GM12878 (cell line): ENCODE measurements at regions not wholly inside any gene's neighbourhood (a gene's known extent, or its start where the extent isn't known, plus 50 kb on each side); places are given as distances from the start of the nearest gene placed in this dataset.

ENCODE experiments used
- ATAC-seq: fragments of 200-7000 bp; cut with Tn5 transposase; 3 replicates; pipeline ENCODE4 v1.9.1; 2020; ENCODE audit warnings: mild to moderate bottlenecking, moderate library complexity
- BruUV-seq: library from RNA; stranded (reverse); fragments of 400-500 nt; replicated peaks from 2 replicates; lab custom pipeline; 2021; lab: Mats Ljungman, UMichigan
- CTCF ChIA-PET: fragments of 300-600 bp; sonication (Branson Sonifier 250); formaldehyde crosslinking; extraction: SDS; loops from one replicate; lab custom pipeline; 2021; ENCODE audit warnings: inconsistent platforms; lab: Yijun Ruan, JAX
- POLR2A ChIA-PET: fragments of 350-600 bp; formaldehyde crosslinking; extraction: SDS; loops from one replicate; lab custom pipeline; 2021; ENCODE audit warnings: inconsistent platforms; lab: Charles Lee
- RAD21 ChIA-PET: fragments of 300-600 bp; sonication (Branson Sonifier 250); formaldehyde crosslinking; loops from one replicate; lab custom pipeline; 2023; ENCODE audit warnings: antibody characterized with exemption; ENCODE audit not compliant: unreplicated experiment; lab: Charles Lee
- SMC1A ChIA-PET: fragments of 300-600 bp; sonication (Branson Sonifier 250); formaldehyde crosslinking; loops from one replicate; lab custom pipeline; 2023; ENCODE audit not compliant: unreplicated experiment, uncharacterized antibody; lab: Charles Lee
- DNase-seq: peaks from one replicate; pipeline ENCODE4 v3.0.0-alpha.2; 2011; ENCODE audit warnings: low read depth, low spot score
- FAIRE-seq: peaks from 3 replicates; lab custom pipeline; 2011; peaks lifted over from hg19 to GRCh38; lab: Jason Lieb, UNC
- H2AFZ ChIP-seq: 2 replicates; pipeline ENCODE4 v1.6.0; 2011; ENCODE audit warnings: low read depth, low read length, control low read depth; ENCODE audit not compliant: control insufficient read depth
- H3K27ac ChIP-seq: 2 replicates; pipeline ENCODE4 v1.5.1; 2011; ENCODE audit warnings: control low read depth; ENCODE audit not compliant: control insufficient read depth, insufficient read depth
- H3K27me3 ChIP-seq, 2 experiments: replicated peaks in 1 of 2; 2 replicates each; pipeline versions ENCODE4 v1.6.0 to v1.6.1; 2011; ENCODE audit warnings: low read length in 1 of 2; ENCODE audit not compliant: control insufficient read depth in 2 of 2, insufficient read depth in 2 of 2
- H3K36me3 ChIP-seq, 2 experiments: 2 replicates each; pipeline ENCODE4 v1.5.1; 2011; ENCODE audit warnings: low read length in 1 of 2; ENCODE audit not compliant: control insufficient read depth in 2 of 2, insufficient read depth in 2 of 2
- H3K4me1 ChIP-seq: 2 replicates; pipeline ENCODE4 v1.6.1; 2011; ENCODE audit warnings: mild to moderate bottlenecking, low read length, moderate library complexity, mixed read lengths; ENCODE audit not compliant: control insufficient read depth, insufficient read depth
- H3K4me2 ChIP-seq: 2 replicates; pipeline ENCODE4 v1.6.0; 2011; ENCODE audit warnings: control low read depth; ENCODE audit not compliant: control insufficient read depth, insufficient read depth
- H3K4me3 ChIP-seq: fragments of 200-600 bp; sonication (generic); 2 replicates; pipeline ENCODE4 v1.5.1; 2016
- H3K79me2 ChIP-seq: 2 replicates; pipeline ENCODE4 v1.6.0; 2011; ENCODE audit warnings: low read length; ENCODE audit not compliant: control insufficient read depth, insufficient read depth
- H3K9ac ChIP-seq: 2 replicates; pipeline ENCODE4 v1.8.0; 2011; ENCODE audit warnings: low read length, control low read depth, mixed read lengths; ENCODE audit not compliant: control insufficient read depth, insufficient read depth
- H3K9me3 ChIP-seq: replicated peaks from 3 replicates; pipeline ENCODE4 v1.5.1; 2011; ENCODE audit warnings: mild to moderate bottlenecking, low read length; ENCODE audit not compliant: control insufficient read depth, insufficient read depth
- H4K20me1 ChIP-seq: 2 replicates; pipeline ENCODE4 v1.6.0; 2011; ENCODE audit not compliant: control insufficient read depth, insufficient read depth
- CBX3 ChIP-seq: fragments of 200-600 bp; sonication (generic); IDR thresholded peaks from 2 replicates; pipeline ENCODE4 v1.6.1; 2016; ENCODE audit warnings: low read depth, borderline replicate concordance
- MEF2A ChIP-seq: IDR thresholded peaks from 2 replicates; pipeline ENCODE4 v1.6.1; 2011; ENCODE audit warnings: low read depth, mild to moderate bottlenecking, low read length, moderate library complexity; ENCODE audit not compliant: insufficient read depth
- MEF2B ChIP-seq: fragments of 450-650 bp; IDR thresholded peaks from 2 replicates; pipeline ENCODE4 v1.6.1; 2018; ENCODE audit warnings: mild to moderate bottlenecking, moderate library complexity; ENCODE audit not compliant: partially characterized antibody, poor library complexity, severe bottlenecking
- NBN ChIP-seq: fragments of 450-650 bp; IDR thresholded peaks from 2 replicates; pipeline ENCODE4 v1.6.1; 2016
- POLR2A ChIP-seq: IDR thresholded peaks from 2 replicates; pipeline ENCODE4 v1.6.1; 2011; ENCODE audit warnings: low read depth, mild to moderate bottlenecking, low read length
- RBBP5 ChIP-seq: fragments of 200-600 bp; sonication (generic); conservative IDR thresholded peaks from 2 replicates; pipeline ENCODE4 v1.6.1; 2016
- ZNF217 ChIP-seq: fragments of 450-650 bp; IDR thresholded peaks from 2 replicates; pipeline ENCODE4 v1.6.1; 2017; ENCODE audit warnings: antibody characterized with exemption, mild to moderate bottlenecking
- WGBS: methylation state at CpG from one replicate; pipeline ENCODE4 v1.1.6; 2016; ENCODE audit warnings: low lambda C conversion rate; ENCODE audit not compliant: insufficient replicate concordance, insufficient coverage; ENCODE audit errors: missing lambda C conversion rate; 5-methylcytosine and 5-hydroxymethylcytosine counted together
- in situ Hi-C: fragments of 300-500 bp; cut with MboI; formaldehyde crosslinking; loops from 9 replicates; pipeline ENCODE4 v1.14.3; 2018; ENCODE audit warnings: mixed read lengths
- intact Hi-C: fragments of 100-400 bp; cut with micrococcal nuclease; formaldehyde crosslinking; loops from one replicate; pipeline ENCODE4 v1.14.2; 2022; ENCODE audit not compliant: unreplicated experiment
- TF ChIP-seq, protein P1 (sequence below): fragments of 150-350 bp; IDR thresholded peaks from 2 replicates; pipeline ENCODE4 v1.6.1; 2016; ENCODE audit warnings: low read depth, low read length
- TF ChIP-seq, protein P2 (sequence below): IDR thresholded peaks from 2 replicates; pipeline ENCODE4 v1.6.1; 2012; ENCODE audit warnings: low read length, inconsistent platforms

DNA sequence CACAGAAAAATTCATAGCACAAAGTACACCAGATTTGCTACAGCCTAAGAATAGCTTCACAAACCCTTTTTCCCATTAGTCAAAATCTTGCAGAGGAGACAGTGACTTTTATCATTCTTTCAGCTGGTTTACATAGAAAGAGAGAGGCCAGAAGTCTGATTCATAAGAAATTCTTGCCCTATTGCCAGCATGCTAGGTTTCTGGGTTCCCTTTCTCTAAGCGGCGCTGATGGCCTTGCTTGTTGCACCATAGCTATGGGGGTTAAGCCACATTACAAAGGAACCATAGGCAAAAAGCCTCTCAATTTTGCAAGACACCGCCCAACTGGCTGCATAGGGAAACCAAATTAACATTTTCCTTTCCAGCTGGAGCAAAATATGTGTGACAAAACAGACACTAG is 87.4 kb downstream of the ZNF467 start:
- DNase-seq = no peak
- Histone ChIP-seq H3K27ac (no peak overlapping the region), H3K9ac (no peak overlapping the region), H3K79me2 (no peaks in the 10 kb centered on the region), H3K27me3 (no peaks in the 10 kb centered on the region), H4K20me1 (no peaks in the 10 kb centered on the region), H3K4me2 (no peak overlapping the region), H3K4me3 (no peak overlapping the region), H3K9me3 (no peaks in the 10 kb centered on the region; the same call in 2 of the 3 replicates), H3K4me1 (no peaks in the 10 kb centered on the region), H2AFZ (no peak overlapping the region)
- no TSS peak for BruUV-seq
- ChIA-PET RAD21 (interaction anchor here (1.0 to 1.6 kb wide), 4 partner anchors 13 to 63 kb away, joined by 3 to 6 read pairs (median 4); no protein-coding TSS in a partner anchor), SMC1A (interaction anchor here (1.2 to 1.4 kb wide), 2 partner anchors 23 to 56 kb away, joined by 5 read pairs; no protein-coding TSS in a partner anchor), CTCF (interaction anchor here (1.2 to 2.1 kb wide), 3 partner anchors 10 to 55 kb away, joined by 5 to 14 read pairs (median 5); no protein-coding TSS in a partner anchor)
- in situ Hi-C loops (no loop called here), intact Hi-C loops (no loop called here)
- 64% methylated on average over 3 of the region's 3 CpGs for WGBS
- no peak for TF ChIP-seq RBBP5
- TF ChIP-seq MEF2A = no peak
- TF ChIP-seq ZNF217 = no peak
- TF ChIP-seq POLR2A = no peak
- TF ChIP-seq NBN = no peak
- no peak for TF ChIP-seq MEF2B
- TF ChIP-seq, protein P1, sequence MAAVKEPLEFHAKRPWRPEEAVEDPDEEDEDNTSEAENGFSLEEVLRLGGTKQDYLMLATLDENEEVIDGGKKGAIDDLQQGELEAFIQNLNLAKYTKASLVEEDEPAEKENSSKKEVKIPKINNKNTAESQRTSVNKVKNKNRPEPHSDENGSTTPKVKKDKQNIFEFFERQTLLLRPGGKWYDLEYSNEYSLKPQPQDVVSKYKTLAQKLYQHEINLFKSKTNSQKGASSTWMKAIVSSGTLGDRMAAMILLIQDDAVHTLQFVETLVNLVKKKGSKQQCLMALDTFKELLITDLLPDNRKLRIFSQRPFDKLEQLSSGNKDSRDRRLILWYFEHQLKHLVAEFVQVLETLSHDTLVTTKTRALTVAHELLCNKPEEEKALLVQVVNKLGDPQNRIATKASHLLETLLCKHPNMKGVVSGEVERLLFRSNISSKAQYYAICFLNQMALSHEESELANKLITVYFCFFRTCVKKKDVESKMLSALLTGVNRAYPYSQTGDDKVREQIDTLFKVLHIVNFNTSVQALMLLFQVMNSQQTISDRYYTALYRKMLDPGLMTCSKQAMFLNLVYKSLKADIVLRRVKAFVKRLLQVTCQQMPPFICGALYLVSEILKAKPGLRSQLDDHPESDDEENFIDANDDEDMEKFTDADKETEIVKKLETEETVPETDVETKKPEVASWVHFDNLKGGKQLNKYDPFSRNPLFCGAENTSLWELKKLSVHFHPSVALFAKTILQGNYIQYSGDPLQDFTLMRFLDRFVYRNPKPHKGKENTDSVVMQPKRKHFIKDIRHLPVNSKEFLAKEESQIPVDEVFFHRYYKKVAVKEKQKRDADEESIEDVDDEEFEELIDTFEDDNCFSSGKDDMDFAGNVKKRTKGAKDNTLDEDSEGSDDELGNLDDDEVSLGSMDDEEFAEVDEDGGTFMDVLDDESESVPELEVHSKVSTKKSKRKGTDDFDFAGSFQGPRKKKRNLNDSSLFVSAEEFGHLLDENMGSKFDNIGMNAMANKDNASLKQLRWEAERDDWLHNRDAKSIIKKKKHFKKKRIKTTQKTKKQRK = no peak
- TF ChIP-seq CBX3 = no peak
- TF ChIP-seq, protein P2, sequence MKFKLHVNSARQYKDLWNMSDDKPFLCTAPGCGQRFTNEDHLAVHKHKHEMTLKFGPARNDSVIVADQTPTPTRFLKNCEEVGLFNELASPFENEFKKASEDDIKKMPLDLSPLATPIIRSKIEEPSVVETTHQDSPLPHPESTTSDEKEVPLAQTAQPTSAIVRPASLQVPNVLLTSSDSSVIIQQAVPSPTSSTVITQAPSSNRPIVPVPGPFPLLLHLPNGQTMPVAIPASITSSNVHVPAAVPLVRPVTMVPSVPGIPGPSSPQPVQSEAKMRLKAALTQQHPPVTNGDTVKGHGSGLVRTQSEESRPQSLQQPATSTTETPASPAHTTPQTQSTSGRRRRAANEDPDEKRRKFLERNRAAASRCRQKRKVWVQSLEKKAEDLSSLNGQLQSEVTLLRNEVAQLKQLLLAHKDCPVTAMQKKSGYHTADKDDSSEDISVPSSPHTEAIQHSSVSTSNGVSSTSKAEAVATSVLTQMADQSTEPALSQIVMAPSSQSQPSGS = no peak
- TF ChIP-seq, all 136 proteins: peak for 0
- FAIRE-seq = no peak
- ATAC-seq = no peak
- no peaks in the 10 kb centered on the region for H3K36me3 ChIP-seq
- POLR2A ChIA-PET = no interaction called here
